HCT116 (cell line): ENCODE measurements at regions not wholly inside any gene's neighbourhood (a gene's known extent, or its start where the extent isn't known, plus 50 kb on each side); places are given as distances from the start of the nearest gene placed in this dataset.

Experiments
- CTCF ChIP-seq, 3 experiments: fragments of 200-600 bp in 1 of 3; sonication (generic) in 1 of 3; IDR thresholded peaks in 2 of 3; conservative IDR thresholded peaks in 1 of 3; 2 replicates each; pipeline ENCODE4 v1.5.1; 2012 to 2017; ENCODE audit warnings: low read depth in 2 of 3, low read length in 2 of 3, antibody characterized with exemption in 1 of 3, borderline replicate concordance in 1 of 3, control low read depth in 1 of 3, mild to moderate bottlenecking in 1 of 3, mixed read lengths in 1 of 3, mixed run types in 1 of 3, moderate library complexity in 1 of 3; ENCODE audit not compliant: insufficient read depth in 1 of 3
- EZH2 ChIP-seq: fragments of 200-600 bp; sonication (generic); IDR thresholded peaks from 2 replicates; pipeline ENCODE4 v1.6.1; 2017; ENCODE audit warnings: antibody characterized with exemption, mixed run types
- POLR2A ChIP-seq: IDR thresholded peaks from 2 replicates; pipeline ENCODE4 v1.7.0; 2011; ENCODE audit warnings: borderline replicate concordance; ENCODE audit not compliant: insufficient read depth, insufficient read length; ENCODE audit errors: extremely low read depth
- POLR2AphosphoS5 ChIP-seq: IDR thresholded peaks from 2 replicates; pipeline ENCODE4 v1.6.1; 2011; ENCODE audit warnings: mild to moderate bottlenecking, low read depth, low read length, moderate library complexity
- SP1 ChIP-seq: IDR thresholded peaks from 2 replicates; pipeline ENCODE4 v1.6.1; 2012; ENCODE audit warnings: low read depth

- TF ChIP-seq SP1 (no peak), CTCF (IDR thresholded peaks at IDR 0.05 in 2 of 3, conservative IDR thresholded peaks at IDR 0.05 in 1 of 3; ENCODE audit: borderline replicate concordance in 1 of 3, insufficient read depth in 1 of 3, low read depth in 2 of 3, low read length in 2 of 3) (no peak), POLR2AphosphoS5 (no peak), EZH2 (no peak), POLR2A (no peak)
Measured at GRCh38 chr12:83505586-83505985, 818.9 kb downstream of the TMTC2 start.
